GM12873 (cell line): ENCODE measurements at regions not wholly inside any gene's neighbourhood (a gene's known extent, or its start where the extent isn't known, plus 50 kb on each side); places are given as distances from the start of the nearest gene placed in this dataset.

Source experiments
- CTCF ChIP-seq: IDR thresholded peaks from 2 replicates; pipeline ENCODE4 v1.5.1; 2012; ENCODE audit warnings: low read depth, mild to moderate bottlenecking, moderate library complexity, low read length, control low read depth; ENCODE audit not compliant: insufficient read depth; ENCODE audit errors: missing control alignments

DNA sequence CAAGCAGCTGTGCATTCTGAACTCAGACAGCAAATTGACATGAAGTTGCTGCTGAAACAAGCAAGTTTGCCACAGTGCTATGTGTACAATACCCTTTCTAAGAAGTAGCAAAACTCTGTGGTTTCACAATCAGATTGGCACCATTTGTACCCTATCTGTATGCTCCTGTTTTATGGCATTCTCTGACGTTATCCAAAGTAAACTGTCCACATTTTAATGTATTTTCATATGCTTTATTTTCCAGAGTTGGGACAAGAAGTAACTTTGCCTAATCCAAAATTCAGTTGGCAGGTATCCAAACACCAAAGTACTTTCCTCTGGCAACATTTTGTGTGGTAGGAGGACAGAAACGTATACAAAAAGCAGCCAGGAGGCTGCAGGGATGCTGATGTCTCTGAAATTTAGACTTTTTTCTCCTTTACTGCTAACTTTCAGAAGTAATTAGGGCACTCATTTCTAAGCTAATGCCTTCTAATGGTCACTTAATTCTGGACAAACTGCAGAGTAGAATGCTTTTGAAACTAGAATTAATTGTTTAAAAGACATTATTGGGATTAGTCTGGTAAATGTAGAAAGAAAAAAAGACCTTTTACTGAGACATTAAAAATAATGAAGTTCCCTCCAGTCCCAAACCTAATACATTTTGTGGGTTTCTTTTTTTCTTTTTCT lies 414.7 kb upstream of the NRP1 start:
- TF ChIP-seq CTCF: no peak

DNA sequence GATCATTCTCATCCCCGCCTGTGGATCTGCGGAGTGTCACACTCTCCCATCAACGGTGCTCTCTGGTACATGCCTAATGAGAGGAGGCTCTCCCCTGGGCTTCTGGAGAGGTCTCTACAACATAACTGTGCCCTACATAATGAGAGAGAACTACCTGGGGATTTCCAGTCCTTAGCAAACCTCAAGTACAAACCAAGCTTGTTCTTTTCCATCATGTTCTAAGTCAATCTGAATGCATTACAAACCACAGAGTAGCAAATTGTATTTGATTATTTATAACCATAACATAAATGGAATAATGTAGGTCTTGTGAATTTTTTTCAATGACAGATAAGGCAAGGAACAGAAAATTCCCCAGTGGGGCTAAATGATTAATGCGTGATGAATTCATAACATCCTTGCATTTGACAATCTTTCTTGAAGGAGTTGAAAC lies 412.4 kb upstream of the NRP1 start:
- TF ChIP-seq CTCF: no peak

- TF ChIP-seq CTCF: no peak
Observed at GRCh38 chr10:33746186-33746585, 411.7 kb upstream of the NRP1 start.

- no peak for TF ChIP-seq CTCF
Observed at GRCh38 chr10:33743429-33743857, 409.0 kb upstream of the NRP1 start.

DNA sequence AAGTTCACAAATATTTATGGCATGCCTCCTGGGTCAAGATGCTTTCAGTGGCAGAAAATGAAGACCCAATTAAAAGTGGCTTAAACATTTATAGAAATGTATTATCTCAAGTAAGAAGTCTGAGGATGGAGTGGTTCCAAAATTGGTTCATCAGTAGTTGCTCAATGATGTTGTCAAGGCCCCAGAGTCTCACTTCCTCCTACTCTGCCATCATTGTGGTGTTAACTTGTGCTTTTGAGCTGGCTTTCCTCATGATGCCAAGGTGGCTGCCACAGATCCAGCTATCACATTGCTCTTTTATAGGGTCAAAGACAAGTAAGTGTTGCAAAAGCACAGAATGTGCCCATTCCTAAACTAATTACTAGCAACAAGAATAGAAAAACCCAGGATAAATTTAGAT lies 404.6 kb upstream of the NRP1 start:
- TF ChIP-seq CTCF: no peak

- TF ChIP-seq CTCF: no peak
Observed at GRCh38 chr10:33735464-33735923, 401.0 kb upstream of the NRP1 start.

GRCh38 chr10:33734393-33735155 lies 400.1 kb upstream of the NRP1 start:
- TF ChIP-seq CTCF: no peak
